ENCODE measurements at regions not wholly inside any gene's neighbourhood (a gene's known extent, or its start where the extent isn't known, plus 50 kb on each side); places are given as distances from the start of the nearest gene placed in this dataset.

GRCh38 chr14:96699666-96700065, 97.5 kb upstream of the VRK1 start:
- no peaks in the 10 kb centered on the region for H3K36me3 ChIP-seq (replicated peaks; ENCODE audit: insufficient read depth, low read depth)
- H3K27ac ChIP-seq = no peak overlapping the region
- H3K79me2 ChIP-seq = no peaks in the 10 kb centered on the region
- no peak overlapping the region for H3K4me2 ChIP-seq
- no peaks in the 10 kb centered on the region for H3K27me3 ChIP-seq
- H3K9me2 ChIP-seq (replicated peaks; ENCODE audit: insufficient read depth) = no peaks in the 10 kb centered on the region
- H2AFZ ChIP-seq = no peak overlapping the region
- no peak overlapping the region for H3K4me3 ChIP-seq
- WGBS (ENCODE audit: low lambda C conversion rate, missing lambda C conversion rate) = 97% methylated on average over 3 of the region's 3 CpGs
- H3K9me3 ChIP-seq (ENCODE audit: low read depth) = no peaks in the 10 kb centered on the region
- no peaks in the 10 kb centered on the region for H4K20me1 ChIP-seq (ENCODE audit: insufficient read depth, poor library complexity, severe bottlenecking)
- H3K4me1 ChIP-seq (ENCODE audit: insufficient read depth) = no peaks in the 10 kb centered on the region
- no peak for DNase-seq (ENCODE audit: low spot score)
- TF ChIP-seq EZH2phosphoT487 (IDR thresholded peaks at IDR 0.05; ENCODE audit: low read depth, severe bottlenecking, unreplicated experiment) = no peak
- no peak for TF ChIP-seq EZH2 (IDR thresholded peaks at IDR 0.05; ENCODE audit: borderline replicate concordance)
- TF ChIP-seq, protein P1, sequence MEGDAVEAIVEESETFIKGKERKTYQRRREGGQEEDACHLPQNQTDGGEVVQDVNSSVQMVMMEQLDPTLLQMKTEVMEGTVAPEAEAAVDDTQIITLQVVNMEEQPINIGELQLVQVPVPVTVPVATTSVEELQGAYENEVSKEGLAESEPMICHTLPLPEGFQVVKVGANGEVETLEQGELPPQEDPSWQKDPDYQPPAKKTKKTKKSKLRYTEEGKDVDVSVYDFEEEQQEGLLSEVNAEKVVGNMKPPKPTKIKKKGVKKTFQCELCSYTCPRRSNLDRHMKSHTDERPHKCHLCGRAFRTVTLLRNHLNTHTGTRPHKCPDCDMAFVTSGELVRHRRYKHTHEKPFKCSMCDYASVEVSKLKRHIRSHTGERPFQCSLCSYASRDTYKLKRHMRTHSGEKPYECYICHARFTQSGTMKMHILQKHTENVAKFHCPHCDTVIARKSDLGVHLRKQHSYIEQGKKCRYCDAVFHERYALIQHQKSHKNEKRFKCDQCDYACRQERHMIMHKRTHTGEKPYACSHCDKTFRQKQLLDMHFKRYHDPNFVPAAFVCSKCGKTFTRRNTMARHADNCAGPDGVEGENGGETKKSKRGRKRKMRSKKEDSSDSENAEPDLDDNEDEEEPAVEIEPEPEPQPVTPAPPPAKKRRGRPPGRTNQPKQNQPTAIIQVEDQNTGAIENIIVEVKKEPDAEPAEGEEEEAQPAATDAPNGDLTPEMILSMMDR (IDR thresholded peaks at IDR 0.05; ENCODE audit: poor library complexity) = no peak

GRCh38 chr14:96702831-96703230, 94.4 kb upstream of the VRK1 start:
- Histone ChIP-seq H3K4me3 (no peak overlapping the region), H3K27me3 (no peaks in the 10 kb centered on the region), H3K4me1 (ENCODE audit: insufficient read depth) (no peaks in the 10 kb centered on the region), H3K9me2 (replicated peaks; ENCODE audit: insufficient read depth) (no peaks in the 10 kb centered on the region), H3K79me2 (no peaks in the 10 kb centered on the region), H2AFZ (no peak overlapping the region), H3K4me2 (no peak overlapping the region), H3K36me3 (replicated peaks; ENCODE audit: insufficient read depth, low read depth) (no peaks in the 10 kb centered on the region), H3K9me3 (ENCODE audit: low read depth) (no peaks in the 10 kb centered on the region), H3K27ac (no peak overlapping the region), H4K20me1 (ENCODE audit: insufficient read depth, poor library complexity, severe bottlenecking) (no peaks in the 10 kb centered on the region)
- DNase-seq (ENCODE audit: low spot score) = no peak
- WGBS (ENCODE audit: low lambda C conversion rate, missing lambda C conversion rate) = 82% methylated on average over 5 of the region's 6 CpGs
- TF ChIP-seq, protein P1 (IDR thresholded peaks at IDR 0.05; ENCODE audit: poor library complexity) = no peak
- TF ChIP-seq EZH2 (IDR thresholded peaks at IDR 0.05; ENCODE audit: borderline replicate concordance) (no peak), EZH2phosphoT487 (IDR thresholded peaks at IDR 0.05; ENCODE audit: low read depth, severe bottlenecking, unreplicated experiment) (no peak)

DNA sequence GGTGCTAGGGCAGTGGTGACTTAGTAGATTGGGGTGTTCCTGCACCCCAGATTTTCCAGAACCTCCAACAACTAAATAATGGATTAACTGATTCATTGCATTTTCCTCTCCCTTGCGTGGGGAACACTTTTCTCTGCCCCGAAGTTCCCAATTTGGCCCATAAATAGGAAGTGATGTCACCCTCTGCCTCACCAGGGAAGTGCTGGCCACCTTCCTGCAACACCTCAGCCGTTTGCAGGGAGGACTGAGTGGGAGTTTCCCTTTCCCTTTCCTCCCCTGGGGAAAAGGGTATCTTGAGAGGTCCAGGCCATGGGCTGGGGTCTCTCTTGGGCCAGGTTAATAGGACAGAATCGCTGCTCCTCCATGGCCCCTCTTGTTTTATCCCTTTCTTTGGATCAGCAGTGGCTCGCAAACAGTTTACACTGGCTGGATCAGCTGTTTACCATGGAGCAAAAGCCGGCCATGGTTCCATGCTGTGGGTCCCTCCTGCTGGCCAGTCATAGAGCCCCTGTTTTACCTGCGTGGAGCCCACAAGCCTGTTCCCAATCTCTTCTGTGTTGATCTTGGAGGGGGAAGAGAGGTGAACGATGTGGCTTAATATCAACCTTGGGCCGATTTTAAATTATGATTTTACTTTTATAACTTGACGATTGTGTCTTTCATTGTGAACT, 91.6 kb upstream of the VRK1 start:
- DNase-seq (ENCODE audit: low spot score) = no peak
- TF ChIP-seq, protein P1 (IDR thresholded peaks at IDR 0.05; ENCODE audit: poor library complexity) = no peak
- Histone ChIP-seq H3K27ac (no peak overlapping the region), H2AFZ (no peak overlapping the region), H3K4me3 (no peak overlapping the region), H3K9me2 (replicated peaks; ENCODE audit: insufficient read depth) (no peaks in the 10 kb centered on the region), H3K79me2 (no peaks in the 10 kb centered on the region), H4K20me1 (ENCODE audit: insufficient read depth, poor library complexity, severe bottlenecking) (no peaks in the 10 kb centered on the region), H3K9me3 (ENCODE audit: low read depth) (no peaks in the 10 kb centered on the region), H3K4me2 (no peak overlapping the region), H3K4me1 (ENCODE audit: insufficient read depth) (no peaks in the 10 kb centered on the region), H3K36me3 (replicated peaks; ENCODE audit: insufficient read depth, low read depth) (no peaks in the 10 kb centered on the region), H3K27me3 (no peaks in the 10 kb centered on the region)
- 63% methylated on average over 10 of the region's 10 CpGs for WGBS (ENCODE audit: low lambda C conversion rate, missing lambda C conversion rate)

DNA sequence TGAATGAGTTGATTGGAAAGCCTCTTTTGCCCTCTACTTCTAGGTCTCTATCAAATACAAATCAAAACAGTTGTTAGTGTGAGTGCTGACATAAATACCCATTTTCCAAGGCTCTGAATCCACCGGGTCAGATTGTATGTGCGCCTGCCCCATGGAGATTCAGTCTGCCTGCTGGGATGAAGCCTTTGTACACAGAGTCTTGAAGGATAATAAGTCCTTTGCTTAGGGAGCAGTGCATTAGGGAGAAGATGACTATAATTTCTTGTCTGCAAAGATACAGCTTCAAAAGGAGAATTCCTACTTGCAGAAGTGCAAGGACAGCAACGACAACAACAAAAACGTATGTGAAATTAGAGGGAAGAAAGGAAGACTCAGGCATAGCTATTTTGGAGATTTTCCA, 90.3 kb upstream of the VRK1 start:
- H3K4me3 ChIP-seq = no peak overlapping the region
- no peaks in the 10 kb centered on the region for H3K27me3 ChIP-seq
- no peak for DNase-seq (ENCODE audit: low spot score)
- H3K79me2 ChIP-seq = no peaks in the 10 kb centered on the region
- TF ChIP-seq, protein P1 (IDR thresholded peaks at IDR 0.05; ENCODE audit: poor library complexity) = no peak
- no peak for TF ChIP-seq EZH2 (IDR thresholded peaks at IDR 0.05; ENCODE audit: borderline replicate concordance)
- no peak for TF ChIP-seq EZH2phosphoT487 (IDR thresholded peaks at IDR 0.05; ENCODE audit: low read depth, severe bottlenecking, unreplicated experiment)
- no peak overlapping the region for H3K4me2 ChIP-seq
- no peaks in the 10 kb centered on the region for H3K9me2 ChIP-seq (replicated peaks; ENCODE audit: insufficient read depth)
- no peaks in the 10 kb centered on the region for H3K9me3 ChIP-seq (ENCODE audit: low read depth)
- no peak overlapping the region for H3K27ac ChIP-seq
- H2AFZ ChIP-seq = no peak overlapping the region
- H3K36me3 ChIP-seq (replicated peaks; ENCODE audit: insufficient read depth, low read depth) = no peaks in the 10 kb centered on the region
- H3K4me1 ChIP-seq (ENCODE audit: insufficient read depth) = no peaks in the 10 kb centered on the region
- WGBS (ENCODE audit: low lambda C conversion rate, missing lambda C conversion rate) = 88% methylated on average over 4 of the region's 4 CpGs
- no peaks in the 10 kb centered on the region for H4K20me1 ChIP-seq (ENCODE audit: insufficient read depth, poor library complexity, severe bottlenecking)

Measured in hepatocyte (in vitro differentiated cells).